ENCODE measurements at regions not wholly inside any gene's neighbourhood (a gene's known extent, or its start where the extent isn't known, plus 50 kb on each side); places are given as distances from the start of the nearest gene placed in this dataset.

DNA sequence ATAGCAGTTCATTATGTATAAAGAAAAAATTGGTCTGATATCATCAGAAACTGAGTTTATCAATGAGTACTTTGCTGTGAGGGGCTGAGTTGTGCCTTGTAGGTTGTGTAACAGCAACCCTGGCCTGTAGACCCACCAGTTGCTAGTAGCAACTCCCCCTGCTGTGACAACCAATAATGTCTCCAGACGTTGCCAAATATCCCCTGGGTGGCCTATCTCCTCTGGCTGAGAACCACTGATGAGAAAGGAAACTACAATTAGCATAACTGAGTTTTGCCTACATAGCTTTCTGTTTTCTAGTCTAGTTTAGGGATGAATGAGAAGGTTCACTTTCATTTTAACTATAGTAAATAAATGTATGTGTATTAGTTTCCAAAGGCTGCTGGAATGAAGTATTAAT, 234.1 kb downstream of the CPE start:
- peak; percentile 2 for DNase-seq

DNA sequence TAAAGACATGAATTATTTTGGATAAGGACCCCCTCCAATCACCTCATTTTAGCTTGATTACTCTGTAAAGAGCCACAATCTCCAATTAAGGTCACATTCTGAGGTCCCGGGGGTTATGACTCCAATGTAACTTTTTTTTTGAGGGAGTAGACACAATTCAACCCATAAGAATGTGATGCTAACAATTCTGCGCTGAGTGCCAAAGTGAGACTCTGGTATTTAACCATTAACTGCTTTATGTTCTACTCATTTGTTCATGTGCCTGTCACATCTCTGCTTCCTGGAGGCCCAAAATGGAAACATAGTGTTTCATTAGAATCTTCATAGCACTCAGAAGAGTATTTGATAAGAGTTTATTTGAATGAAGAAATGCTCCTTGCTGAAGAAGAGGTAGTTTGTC, 234.8 kb downstream of the CPE start:
- DNase-seq, result no peak

DNA sequence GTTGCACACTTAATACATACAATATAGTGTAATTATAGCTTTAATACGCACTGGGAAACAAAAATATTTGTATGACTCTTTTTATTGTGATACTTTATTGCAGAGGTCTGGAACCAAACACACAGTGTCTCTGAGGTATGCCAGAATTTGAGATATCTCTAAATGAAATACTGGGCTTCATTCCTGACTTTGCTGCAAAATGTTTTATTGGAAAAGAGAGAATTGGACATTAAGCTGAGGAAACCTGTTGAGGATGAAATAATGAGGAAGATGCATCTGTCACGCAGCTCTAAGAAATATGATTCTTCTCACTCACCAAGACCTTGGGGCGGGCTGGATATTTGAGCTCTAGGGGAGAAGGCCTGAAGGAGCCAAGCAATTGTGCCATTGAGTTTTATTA, 242.1 kb downstream of the CPE start:
- DNase-seq, result no peak

DNA sequence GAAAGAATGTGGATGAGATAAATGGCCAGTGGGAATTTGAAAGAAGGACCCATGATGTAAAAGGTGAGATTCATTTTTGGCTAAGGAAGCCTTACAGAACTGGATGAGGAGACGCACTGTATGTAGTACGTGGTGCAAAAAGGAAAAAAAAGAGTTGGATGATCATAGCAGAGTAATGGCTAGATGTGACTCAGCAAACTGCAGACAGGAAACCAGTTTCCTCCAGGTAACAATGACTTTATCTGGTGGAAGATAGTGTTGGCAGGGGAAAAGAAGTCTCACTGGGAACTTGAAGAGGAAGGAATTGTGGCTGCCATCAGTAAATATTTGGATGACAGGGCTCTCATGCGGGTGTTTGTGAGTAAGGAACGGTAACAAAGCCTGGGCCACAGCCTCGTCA, 243.2 kb downstream of the CPE start:
- no peak for DNase-seq

DNA sequence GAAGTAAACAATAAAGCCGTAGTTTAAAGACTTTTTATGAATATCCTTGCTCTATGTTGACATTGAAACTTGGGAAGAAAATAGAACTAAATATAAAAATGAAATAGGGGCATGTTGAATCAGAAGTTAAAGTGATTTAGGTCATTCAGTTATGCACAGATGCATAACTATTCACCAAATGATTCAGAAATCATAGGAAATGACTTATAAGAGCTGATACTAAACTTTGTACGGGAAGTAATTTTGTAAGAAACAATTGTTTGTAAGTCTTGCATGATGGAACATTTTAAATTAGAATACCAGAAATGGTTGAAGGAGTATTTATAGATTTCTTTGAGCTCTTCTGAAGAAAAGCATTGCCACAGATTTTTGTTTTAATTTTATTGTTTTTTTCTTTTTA, 246.5 kb downstream of the CPE start:
- DNase-seq, result no peak

DNA sequence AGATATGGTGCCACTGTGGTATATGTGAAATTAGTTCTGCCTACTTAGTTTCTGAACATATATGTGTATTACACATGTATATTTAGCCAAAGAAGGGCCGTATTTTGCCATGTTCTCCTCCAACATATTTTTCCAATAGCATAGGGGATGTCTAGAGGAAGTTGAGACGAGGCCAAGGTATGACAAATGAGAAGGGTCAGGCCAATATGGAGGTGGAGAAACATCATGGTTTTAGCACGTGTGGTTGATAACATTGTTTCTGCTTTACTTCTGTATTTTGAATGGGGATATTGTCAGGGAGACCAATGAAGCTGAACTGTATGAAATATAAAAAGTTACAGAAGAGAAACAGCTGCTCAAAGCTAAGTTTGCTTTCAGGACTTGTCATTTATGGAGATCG, 246.7 kb upstream of the TLL1 start:
- DNase-seq, result no peak

DNA sequence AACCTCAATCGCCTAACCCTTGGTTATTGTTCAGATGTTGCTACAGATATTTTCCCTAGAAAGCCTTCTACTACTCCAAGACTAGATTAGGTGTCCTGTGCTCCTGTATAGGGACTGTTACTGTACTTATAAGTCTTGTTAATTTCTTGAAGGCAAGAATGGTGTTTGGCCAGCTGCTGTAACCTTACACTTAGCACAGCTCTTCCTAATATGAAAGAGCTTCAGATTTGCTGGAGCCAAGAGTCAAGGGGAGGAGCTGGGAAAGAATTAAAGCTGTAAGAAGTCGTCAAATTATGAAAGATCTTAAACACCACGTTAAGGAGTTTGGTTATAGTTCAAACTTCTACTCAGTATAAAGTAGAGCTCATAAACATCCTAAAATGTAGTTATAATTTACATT, 245.9 kb upstream of the TLL1 start:
- DNase-seq, result no peak

DNA sequence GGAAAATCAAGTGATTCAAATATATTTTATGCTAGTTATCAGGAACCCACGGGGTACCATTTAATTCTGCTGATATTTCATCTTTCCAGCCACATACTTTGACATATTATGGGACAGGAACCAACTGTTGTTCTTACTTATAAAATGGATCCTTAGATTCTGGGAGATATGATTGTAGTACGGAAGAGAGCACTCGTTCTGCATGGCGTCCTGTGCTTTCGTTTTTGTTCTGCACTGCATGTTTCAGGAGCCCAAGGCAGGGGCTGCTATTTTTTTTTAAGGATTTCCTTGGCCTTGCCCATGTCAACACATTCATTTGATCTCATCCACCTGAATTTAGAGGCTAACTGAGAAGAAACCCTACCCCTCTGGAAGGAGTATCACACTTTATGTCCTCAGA, 245.5 kb upstream of the TLL1 start:
- DNase-seq, result no peak

DNA sequence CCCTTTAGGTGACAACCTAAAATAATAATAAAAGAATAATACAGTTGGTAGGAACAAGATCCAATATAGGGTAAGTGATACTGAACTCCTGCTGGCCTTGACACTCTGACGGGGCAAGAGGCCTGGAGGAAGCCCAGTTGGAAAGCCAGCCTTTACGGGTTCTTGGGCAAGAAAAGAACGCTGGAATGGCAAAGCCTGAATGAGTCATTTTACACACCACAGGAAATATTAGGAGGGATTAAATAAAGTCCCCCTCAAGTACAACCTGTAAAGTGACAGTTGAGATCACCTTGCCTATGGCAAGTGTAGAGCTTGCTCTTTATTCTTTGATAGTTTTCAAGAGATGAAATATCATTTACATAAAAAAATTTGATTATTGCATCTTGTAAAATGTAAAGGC, 244.5 kb upstream of the TLL1 start:
- DNase-seq, result no peak

DNA sequence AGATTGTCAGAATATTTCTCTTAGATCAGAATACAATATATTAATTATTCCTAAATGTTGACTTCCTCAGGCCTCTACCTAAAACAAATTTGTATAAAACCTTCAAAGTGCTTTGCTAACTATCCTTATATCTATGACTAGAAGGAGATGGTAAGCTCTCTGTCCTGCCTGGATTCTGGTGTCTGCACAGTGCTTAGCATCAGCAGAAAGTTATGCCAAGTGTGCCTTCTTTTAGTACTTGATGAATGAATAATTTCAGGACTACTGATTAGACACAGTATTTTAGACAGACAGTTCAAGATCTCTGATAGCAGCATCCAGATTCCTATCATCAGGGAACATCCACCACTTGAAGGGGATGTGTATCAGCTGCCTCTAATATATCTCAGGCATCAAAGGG, 242.4 kb upstream of the TLL1 start:
- no peak for DNase-seq

DNA sequence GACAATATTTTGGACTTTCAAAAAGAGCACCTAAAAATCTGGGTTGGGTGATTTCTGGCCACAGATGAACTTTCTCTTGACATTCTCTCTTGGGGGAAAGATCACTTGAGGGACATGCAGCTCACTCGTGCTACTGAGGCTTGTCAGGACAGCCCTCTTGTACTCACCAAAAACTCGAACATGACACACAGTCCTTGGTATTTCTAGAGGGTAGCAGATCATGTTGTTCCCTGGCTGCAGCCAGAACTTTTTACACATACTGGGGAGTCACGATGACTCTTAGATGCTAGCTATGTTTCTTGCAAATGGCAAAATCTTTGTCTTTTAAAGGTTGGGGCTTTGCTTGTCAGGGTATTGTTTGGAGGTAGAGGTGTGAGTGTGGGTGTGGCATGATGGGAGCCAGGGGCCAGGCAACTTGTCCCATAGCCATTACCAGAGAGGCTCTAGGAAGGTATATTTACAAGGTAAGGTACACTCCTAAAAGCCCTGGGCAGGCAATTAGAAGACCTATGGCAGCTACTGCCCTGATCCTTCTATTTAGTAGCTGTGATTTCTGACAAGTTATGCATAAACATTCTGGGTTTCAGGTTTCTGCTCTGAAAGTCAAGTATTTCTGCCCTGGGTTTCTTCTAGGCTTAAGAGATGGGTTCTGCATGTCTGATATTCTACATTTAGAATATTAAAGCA, 241.7 kb upstream of the TLL1 start:
- DNase-seq, result no peak

DNA sequence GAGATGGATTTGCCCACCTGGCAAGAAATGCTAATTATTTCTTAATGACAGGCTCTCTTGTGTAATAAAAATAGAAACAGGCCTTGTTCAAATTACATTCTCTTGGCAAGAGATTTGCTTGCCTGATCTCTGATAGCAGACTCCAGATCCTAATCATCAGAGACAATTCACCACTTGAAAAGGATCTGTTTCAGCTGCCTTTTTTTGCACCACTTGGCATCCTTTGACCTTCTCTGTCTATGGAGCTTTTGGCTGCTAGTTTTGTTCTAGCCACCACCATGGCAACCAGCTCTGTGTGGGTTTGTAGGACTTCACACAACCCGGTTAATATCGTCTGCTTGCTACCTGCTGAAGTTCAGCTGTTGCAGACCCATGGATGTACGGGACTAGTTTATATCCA, 241.1 kb upstream of the TLL1 start:
- no peak for DNase-seq

DNA sequence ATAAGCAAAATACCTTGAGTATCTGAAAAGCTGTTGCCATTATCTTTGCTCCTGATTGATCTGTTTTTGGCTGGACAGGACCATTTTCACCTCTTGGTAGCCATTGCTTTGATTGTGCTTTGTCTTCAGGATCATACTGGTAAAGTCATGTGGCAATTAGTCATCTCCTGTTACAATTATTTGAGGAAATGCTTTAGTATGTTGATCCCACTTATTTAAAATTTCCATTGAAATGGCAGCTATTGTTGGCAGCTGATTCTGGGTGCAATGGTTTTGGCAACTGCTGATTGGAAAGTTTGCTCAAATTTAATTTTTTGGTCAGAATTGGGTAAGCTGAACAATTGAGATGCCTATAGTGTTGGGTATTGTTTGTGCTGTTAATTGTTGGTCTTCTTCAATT, 238.3 kb upstream of the TLL1 start:
- no peak for DNase-seq

DNA sequence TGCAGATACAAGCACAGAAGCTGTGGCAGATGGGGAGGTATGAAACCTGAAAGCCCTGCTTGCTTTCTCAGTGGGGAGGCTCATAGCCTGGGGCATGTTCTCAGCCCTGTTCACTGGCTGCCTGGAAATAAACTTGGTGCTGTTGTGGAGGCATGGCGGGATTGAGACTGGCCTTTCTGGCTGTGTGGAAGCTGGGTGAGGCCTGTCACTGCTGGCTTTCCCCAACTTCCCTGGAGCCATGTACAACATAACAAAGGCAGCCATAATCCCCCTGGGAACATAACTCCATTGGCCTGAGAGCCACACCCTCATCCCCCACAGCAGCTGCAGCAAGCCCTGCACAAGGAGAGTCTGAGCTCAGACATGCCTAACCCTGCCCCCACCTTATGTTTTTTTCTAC, 237.7 kb upstream of the TLL1 start:
- DNase-seq, result no peak

DNA sequence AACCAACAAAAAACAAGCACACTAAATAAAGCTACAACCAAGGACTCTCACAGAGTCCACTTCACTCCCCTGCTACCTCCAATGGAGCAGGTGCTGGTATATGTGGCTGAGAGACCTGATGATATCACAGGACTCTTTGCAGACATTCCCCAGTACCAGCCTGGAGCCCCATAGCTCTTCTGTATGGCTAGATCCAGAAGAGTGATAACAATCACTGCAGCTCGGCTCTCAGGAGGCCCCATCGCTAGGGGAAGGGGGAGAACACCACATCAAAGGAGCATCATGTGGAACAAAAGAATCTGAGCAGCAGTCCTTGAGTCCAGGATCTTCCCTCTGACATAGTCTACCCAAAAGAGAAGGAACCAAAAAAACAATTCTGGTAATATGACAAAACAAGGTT, 237.1 kb upstream of the TLL1 start:
- DNase-seq, result no peak

DNA sequence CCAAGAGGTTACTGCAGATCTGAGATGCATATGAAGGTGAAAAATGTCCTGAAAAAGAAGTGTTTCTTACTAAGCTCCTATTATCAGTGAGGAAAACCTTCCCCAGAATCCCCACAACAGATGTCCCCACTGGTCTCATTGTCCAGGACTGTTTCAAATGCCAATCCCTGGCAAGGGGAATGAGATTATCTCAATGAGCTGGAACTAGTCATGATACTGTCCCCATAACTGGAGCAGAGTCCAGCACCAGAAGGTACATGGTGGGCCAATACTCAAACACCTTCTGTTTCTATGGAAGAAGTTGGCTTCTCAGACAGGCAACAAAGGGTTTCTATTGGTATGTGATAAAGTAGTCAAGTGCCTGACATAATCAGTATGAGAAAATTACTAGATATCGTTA, 221.1 kb upstream of the TLL1 start:
- DNase-seq, result no peak

DNA sequence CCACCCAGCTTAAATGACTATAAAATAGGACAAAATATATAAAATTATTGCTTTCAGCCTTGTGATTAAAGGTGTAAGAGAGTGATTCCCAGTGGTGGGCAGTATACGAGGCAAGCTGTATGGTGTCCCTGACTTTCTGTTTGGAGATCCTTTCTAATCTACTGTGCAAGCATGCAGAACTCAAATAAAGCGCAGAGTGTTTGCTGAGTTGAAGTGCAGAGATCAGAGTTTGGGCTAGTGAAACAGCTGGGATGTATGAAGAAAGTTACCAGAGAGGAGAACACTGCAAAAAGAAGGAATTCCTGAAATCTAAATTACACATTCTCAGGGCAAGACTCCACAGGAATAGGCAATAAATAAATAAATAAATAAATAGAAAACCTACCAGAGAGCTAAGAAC, 218.5 kb upstream of the TLL1 start:
- DNase-seq, result no peak

DNA sequence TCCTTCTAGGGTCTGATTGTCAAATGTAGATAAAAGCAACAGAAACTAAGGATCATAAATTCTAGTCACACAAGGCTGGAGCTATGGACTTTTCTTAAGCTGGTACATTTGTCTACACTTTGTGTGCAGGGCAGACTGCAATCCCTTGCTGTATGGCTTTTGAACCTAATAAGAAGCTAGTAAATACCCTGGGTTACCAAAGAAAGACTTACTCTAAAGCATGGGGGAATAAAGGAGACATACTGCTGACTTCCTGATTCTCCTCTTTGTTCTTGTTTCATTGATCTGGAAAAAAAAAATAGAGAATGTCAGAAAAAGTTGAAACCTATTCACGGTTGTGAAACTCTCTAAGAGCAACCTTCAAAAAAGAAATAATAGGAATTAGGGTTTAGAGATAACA, 216.6 kb upstream of the TLL1 start:
- DNase-seq, result no peak

DNA sequence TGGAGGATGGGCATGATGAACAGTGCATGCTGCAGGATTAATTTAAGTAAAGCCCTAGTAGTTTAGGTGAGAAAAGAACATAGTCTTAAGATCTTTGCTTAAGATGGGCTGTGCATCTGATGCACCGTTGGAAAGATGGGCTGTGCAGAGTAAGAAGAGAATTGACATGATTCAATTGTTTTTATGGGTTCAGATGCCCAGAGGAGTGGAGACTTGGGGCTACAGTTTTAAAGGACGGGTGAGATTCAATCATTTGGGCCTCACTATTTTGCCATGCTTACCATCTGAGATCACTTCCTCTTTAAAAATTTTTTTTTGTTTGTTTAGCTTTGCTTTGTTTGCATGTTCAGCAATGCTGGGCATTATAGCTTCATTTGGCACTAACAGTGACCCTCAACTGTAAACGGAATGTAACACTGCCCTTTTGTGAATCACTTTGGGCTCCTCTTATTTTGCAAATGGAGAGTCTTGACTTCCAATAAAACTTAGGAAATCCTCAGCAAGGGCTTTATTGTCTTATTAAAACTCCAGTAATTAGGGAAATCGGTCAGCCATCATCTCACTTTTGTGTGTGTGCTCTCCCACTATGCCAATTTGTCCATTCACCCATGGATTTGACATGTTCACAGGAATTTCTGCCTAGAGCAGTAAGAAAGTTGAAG, 216.1 kb upstream of the TLL1 start:
- DNase-seq, result no peak

DNA sequence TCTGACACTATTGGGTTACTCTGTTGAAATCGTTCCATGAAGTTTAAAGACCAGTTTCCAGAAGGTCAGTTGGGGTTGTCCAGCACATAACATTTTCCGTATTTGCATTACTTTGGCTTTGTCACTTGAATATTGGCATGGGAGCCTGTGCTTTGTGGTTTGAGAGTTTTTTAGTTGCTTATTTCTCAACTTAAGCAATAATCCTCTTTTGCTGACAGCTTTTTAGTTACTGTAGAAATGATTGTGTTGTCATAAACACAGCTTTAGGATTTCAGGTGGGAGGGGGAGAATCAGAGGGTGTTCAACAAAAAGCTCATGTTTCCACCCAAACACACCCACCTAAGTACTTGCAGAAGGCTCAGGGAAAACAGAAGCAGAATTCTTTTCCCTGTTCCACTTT, 210.7 kb upstream of the TLL1 start:
- DNase-seq, result no peak

DNA sequence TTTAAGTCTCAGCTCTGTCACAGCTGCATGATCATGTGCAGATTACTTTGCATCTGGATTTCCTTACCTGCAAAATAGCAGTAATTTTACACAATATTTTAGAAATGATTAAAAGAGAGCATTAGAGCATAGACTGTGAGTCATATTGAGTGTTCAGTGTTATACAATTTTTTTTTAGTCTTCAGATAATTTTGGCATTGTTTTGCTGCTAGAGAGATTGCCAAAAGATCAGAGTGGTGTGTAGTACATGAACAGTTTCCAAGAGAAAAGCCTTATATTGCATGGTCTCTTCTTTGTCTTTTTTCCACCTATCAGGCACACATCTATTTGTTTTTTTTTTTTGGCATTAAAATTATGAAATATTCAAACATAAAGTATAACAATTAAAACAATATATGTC, 209.6 kb upstream of the TLL1 start:
- no peak for DNase-seq

DNA sequence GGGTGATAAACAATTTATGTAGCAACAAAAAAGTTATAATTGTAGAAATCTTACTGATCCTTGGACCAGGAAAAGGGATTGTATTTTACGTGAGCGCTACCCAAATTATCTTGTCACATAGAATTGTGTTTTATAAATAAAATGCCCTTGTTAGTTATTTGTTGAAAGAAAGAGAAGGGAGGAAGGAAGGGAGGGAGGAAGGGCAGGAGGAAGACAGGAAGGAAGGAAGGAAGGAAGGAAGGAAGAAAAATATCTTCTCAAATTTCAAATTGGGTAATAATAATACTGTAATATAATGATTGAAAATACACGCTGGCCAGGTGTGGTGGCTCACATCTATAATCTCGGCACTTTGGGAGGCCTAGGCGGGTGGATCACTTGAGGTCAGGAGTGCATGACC, 206.2 kb upstream of the TLL1 start:
- DNase-seq, result no peak

DNA sequence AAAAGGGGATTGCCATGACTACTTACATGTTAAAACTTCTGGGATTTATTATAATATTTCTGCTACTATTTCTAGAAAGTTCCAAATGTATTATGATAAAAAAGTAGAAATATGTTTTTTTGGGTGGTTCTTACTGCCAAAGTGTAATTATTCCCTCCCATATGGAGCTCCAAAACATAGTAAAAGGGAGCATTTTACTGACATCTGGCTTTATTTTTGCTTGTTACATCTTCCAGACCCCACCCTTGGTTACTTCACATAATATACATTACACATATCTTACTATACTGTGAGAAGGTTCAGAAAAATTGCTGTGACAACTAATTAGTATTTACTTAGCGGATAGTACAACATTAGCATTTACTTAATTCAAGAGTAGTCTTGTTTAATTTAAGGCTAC, 205.1 kb upstream of the TLL1 start:
- DNase-seq, result no peak

DNA sequence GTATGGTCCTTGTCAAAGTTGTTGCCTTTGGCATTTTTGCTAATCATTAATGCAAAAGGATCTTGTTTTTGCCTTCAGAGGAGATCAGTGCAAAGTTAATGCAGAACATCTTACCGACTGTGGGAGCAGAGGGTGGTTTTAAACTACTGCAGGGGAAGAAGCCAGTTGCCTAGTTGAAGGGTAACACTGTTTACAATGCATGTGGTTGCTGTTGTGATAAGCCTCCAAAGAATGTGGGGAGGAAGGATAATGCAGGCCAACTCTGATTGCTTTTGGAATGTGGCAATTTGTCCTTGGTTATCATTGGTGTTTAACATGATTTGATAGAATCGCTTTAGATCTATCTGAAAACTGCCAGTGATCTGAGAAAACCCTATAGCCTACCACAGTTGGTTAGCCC, 204.3 kb upstream of the TLL1 start:
- no peak for DNase-seq

DNA sequence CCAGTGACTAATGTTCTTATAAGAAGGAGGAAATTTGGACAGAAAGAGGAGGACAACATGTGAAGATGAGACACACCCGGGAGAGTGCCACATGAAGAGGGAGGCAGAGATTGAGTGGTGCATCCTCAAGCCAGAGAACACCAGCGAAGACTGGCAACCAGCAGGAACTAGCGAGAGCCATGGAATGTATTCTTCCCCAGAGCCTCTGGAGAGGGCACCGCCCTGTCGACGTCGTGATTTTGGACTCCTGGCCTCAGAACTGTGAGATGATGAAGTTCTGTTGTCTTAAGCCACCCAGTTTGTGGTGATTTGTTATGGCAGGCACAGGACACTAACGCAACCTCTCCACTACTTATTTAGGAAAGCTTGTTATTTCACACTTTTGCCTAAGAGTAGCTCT, 196.0 kb upstream of the TLL1 start:
- no peak for DNase-seq
